Liver (tissue), 3 donors: ENCODE measurements at regions not wholly inside any gene's neighbourhood (a gene's known extent, or its start where the extent isn't known, plus 50 kb on each side); places are given as distances from the start of the nearest gene placed in this dataset.

Source experiments
- GABPA ChIP-seq, 2 donors: IDR thresholded peaks in 1 of 2; conservative IDR thresholded peaks in 1 of 2; 2 replicates each; pipeline ENCODE4 v1.6.1; 2016; ENCODE audit warnings: antibody characterized with exemption in 2 of 2, mild to moderate bottlenecking in 1 of 2, moderate library complexity in 1 of 2
- JUND ChIP-seq, 2 donors: IDR thresholded peaks; 2 replicates each; pipeline ENCODE4 v1.6.1; 2016; ENCODE audit warnings: antibody characterized with exemption in 2 of 2
- NR2F2 ChIP-seq: IDR thresholded peaks from 2 replicates; pipeline ENCODE4 v1.6.1; 2016; ENCODE audit warnings: antibody characterized with exemption
- YY1 ChIP-seq: IDR thresholded peaks from 2 replicates; pipeline ENCODE4 v1.6.1; 2016; ENCODE audit warnings: antibody characterized with exemption, mild to moderate bottlenecking
- TF ChIP-seq, protein P1 (sequence below): fragments of 150-350 bp; IDR thresholded peaks from 2 replicates; pipeline ENCODE4 v1.5.1; 2017; ENCODE audit warnings: improper control_type of control experiment, low read depth, low read length; ENCODE audit not compliant: missing input control
- TF ChIP-seq, protein P2 (sequence below): IDR thresholded peaks from 2 replicates; pipeline ENCODE4 v1.6.1; 2016; ENCODE audit warnings: antibody characterized with exemption
- TF ChIP-seq, protein P3 (sequence below): IDR thresholded peaks from 2 replicates; pipeline ENCODE4 v1.6.1; 2016; ENCODE audit warnings: antibody characterized with exemption
- donor health status: healthy.
- donor health status: healthy.

DNA sequence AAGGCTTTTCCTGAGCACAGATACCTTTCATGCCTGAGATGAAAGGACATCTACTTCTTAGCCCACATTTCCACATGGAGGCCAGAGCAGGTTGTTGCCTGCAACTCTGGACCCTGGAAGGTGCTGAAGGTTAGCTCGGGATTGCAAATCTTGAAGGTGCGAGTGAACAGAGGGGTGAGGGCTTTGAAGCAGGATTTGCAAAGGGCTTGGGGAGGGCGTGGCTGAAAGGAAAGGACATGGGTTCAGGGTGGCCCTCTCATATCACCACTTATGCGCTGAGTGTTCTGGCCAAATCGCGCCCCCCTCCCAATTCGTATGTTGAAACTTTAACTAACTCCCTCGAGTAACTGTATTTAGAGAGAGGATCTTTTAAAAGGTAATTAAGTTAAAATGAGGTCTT lies 501.6 kb downstream of the MIAT start:
- no peak for TF ChIP-seq NR2F2
- TF ChIP-seq, protein P1, sequence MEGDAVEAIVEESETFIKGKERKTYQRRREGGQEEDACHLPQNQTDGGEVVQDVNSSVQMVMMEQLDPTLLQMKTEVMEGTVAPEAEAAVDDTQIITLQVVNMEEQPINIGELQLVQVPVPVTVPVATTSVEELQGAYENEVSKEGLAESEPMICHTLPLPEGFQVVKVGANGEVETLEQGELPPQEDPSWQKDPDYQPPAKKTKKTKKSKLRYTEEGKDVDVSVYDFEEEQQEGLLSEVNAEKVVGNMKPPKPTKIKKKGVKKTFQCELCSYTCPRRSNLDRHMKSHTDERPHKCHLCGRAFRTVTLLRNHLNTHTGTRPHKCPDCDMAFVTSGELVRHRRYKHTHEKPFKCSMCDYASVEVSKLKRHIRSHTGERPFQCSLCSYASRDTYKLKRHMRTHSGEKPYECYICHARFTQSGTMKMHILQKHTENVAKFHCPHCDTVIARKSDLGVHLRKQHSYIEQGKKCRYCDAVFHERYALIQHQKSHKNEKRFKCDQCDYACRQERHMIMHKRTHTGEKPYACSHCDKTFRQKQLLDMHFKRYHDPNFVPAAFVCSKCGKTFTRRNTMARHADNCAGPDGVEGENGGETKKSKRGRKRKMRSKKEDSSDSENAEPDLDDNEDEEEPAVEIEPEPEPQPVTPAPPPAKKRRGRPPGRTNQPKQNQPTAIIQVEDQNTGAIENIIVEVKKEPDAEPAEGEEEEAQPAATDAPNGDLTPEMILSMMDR, result no peak
- no peak for TF ChIP-seq GABPA (IDR thresholded peaks at IDR 0.05 in 1 of 2, conservative IDR thresholded peaks at IDR 0.05 in 1 of 2)
- TF ChIP-seq YY1, result no peak
- TF ChIP-seq, protein P2, sequence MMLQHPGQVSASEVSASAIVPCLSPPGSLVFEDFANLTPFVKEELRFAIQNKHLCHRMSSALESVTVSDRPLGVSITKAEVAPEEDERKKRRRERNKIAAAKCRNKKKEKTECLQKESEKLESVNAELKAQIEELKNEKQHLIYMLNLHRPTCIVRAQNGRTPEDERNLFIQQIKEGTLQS, result no peak
- TF ChIP-seq, protein P3, sequence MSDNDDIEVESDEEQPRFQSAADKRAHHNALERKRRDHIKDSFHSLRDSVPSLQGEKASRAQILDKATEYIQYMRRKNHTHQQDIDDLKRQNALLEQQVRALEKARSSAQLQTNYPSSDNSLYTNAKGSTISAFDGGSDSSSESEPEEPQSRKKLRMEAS, result no peak
- no peak for TF ChIP-seq JUND (IDR thresholded peaks at IDR 0.05)
